GM12878 (cell line): ENCODE measurements at regions not wholly inside any gene's neighbourhood (a gene's known extent, or its start where the extent isn't known, plus 50 kb on each side); places are given as distances from the start of the nearest gene placed in this dataset.

Source experiments
- ATAC-seq: fragments of 200-7000 bp; cut with Tn5 transposase; 3 replicates; pipeline ENCODE4 v1.9.1; 2020; ENCODE audit warnings: mild to moderate bottlenecking, moderate library complexity
- BruUV-seq: library from RNA; stranded (reverse); fragments of 400-500 nt; replicated peaks from 2 replicates; lab custom pipeline; 2021; lab: Mats Ljungman, UMichigan
- CTCF ChIA-PET: fragments of 300-600 bp; sonication (Branson Sonifier 250); formaldehyde crosslinking; extraction: SDS; loops from one replicate; lab custom pipeline; 2021; ENCODE audit warnings: inconsistent platforms; lab: Yijun Ruan, JAX
- POLR2A ChIA-PET: fragments of 350-600 bp; formaldehyde crosslinking; extraction: SDS; loops from one replicate; lab custom pipeline; 2021; ENCODE audit warnings: inconsistent platforms; lab: Charles Lee
- RAD21 ChIA-PET: fragments of 300-600 bp; sonication (Branson Sonifier 250); formaldehyde crosslinking; loops from one replicate; lab custom pipeline; 2023; ENCODE audit warnings: antibody characterized with exemption; ENCODE audit not compliant: unreplicated experiment; lab: Charles Lee
- SMC1A ChIA-PET: fragments of 300-600 bp; sonication (Branson Sonifier 250); formaldehyde crosslinking; loops from one replicate; lab custom pipeline; 2023; ENCODE audit not compliant: unreplicated experiment, uncharacterized antibody; lab: Charles Lee
- DNase-seq: peaks from one replicate; pipeline ENCODE4 v3.0.0-alpha.2; 2011; ENCODE audit warnings: low read depth, low spot score
- FAIRE-seq: peaks from 3 replicates; lab custom pipeline; 2011; peaks lifted over from hg19 to GRCh38; lab: Jason Lieb, UNC
- H2AFZ ChIP-seq: 2 replicates; pipeline ENCODE4 v1.6.0; 2011; ENCODE audit warnings: low read depth, low read length, control low read depth; ENCODE audit not compliant: control insufficient read depth
- H3K27ac ChIP-seq: 2 replicates; pipeline ENCODE4 v1.5.1; 2011; ENCODE audit warnings: control low read depth; ENCODE audit not compliant: control insufficient read depth, insufficient read depth
- H3K27me3 ChIP-seq, 2 experiments: replicated peaks in 1 of 2; 2 replicates each; pipeline versions ENCODE4 v1.6.0 to v1.6.1; 2011; ENCODE audit warnings: low read length in 1 of 2; ENCODE audit not compliant: control insufficient read depth in 2 of 2, insufficient read depth in 2 of 2
- H3K36me3 ChIP-seq, 2 experiments: 2 replicates each; pipeline ENCODE4 v1.5.1; 2011; ENCODE audit warnings: low read length in 1 of 2; ENCODE audit not compliant: control insufficient read depth in 2 of 2, insufficient read depth in 2 of 2
- H3K4me1 ChIP-seq: 2 replicates; pipeline ENCODE4 v1.6.1; 2011; ENCODE audit warnings: mild to moderate bottlenecking, low read length, moderate library complexity, mixed read lengths; ENCODE audit not compliant: control insufficient read depth, insufficient read depth
- H3K4me2 ChIP-seq: 2 replicates; pipeline ENCODE4 v1.6.0; 2011; ENCODE audit warnings: control low read depth; ENCODE audit not compliant: control insufficient read depth, insufficient read depth
- H3K4me3 ChIP-seq: fragments of 200-600 bp; sonication (generic); 2 replicates; pipeline ENCODE4 v1.5.1; 2016
- H3K79me2 ChIP-seq: 2 replicates; pipeline ENCODE4 v1.6.0; 2011; ENCODE audit warnings: low read length; ENCODE audit not compliant: control insufficient read depth, insufficient read depth
- H3K9ac ChIP-seq: 2 replicates; pipeline ENCODE4 v1.8.0; 2011; ENCODE audit warnings: low read length, control low read depth, mixed read lengths; ENCODE audit not compliant: control insufficient read depth, insufficient read depth
- H3K9me3 ChIP-seq: replicated peaks from 3 replicates; pipeline ENCODE4 v1.5.1; 2011; ENCODE audit warnings: mild to moderate bottlenecking, low read length; ENCODE audit not compliant: control insufficient read depth, insufficient read depth
- H4K20me1 ChIP-seq: 2 replicates; pipeline ENCODE4 v1.6.0; 2011; ENCODE audit not compliant: control insufficient read depth, insufficient read depth
- EGR1 ChIP-seq, 2 experiments: IDR thresholded peaks; 1 replicate in 1 of 2; 2 replicates in 1 of 2; pipeline ENCODE4 v1.6.1; 2011 to 2012; ENCODE audit warnings: low read depth in 2 of 2, low read length in 2 of 2, borderline replicate concordance in 1 of 2, mild to moderate bottlenecking in 1 of 2, moderate library complexity in 1 of 2
- HDAC6 ChIP-seq: fragments of 200-600 bp; sonication (generic); IDR thresholded peaks from one replicate; pipeline ENCODE4 v1.8.0; 2017; ENCODE audit warnings: antibody characterized with exemption; ENCODE audit not compliant: unreplicated experiment
- IKZF2 ChIP-seq, 2 experiments: fragments of 450-650 bp; IDR thresholded peaks; 2 replicates each; pipeline ENCODE4 v1.6.1; 2017; ENCODE audit warnings: mild to moderate bottlenecking in 2 of 2, moderate library complexity in 2 of 2
- IRF3 ChIP-seq: fragments of 450-650 bp; IDR thresholded peaks from 2 replicates; pipeline ENCODE4 v1.6.1; 2014; ENCODE audit warnings: mild to moderate bottlenecking
- NR2F1 ChIP-seq: fragments of 450-650 bp; conservative IDR thresholded peaks from 2 replicates; pipeline ENCODE4 v1.6.1; 2017; ENCODE audit warnings: mild to moderate bottlenecking
- POLR2A ChIP-seq: IDR thresholded peaks from 2 replicates; pipeline ENCODE4 v1.6.1; 2011; ENCODE audit warnings: low read depth, mild to moderate bottlenecking, low read length
- RBBP5 ChIP-seq: fragments of 200-600 bp; sonication (generic); conservative IDR thresholded peaks from 2 replicates; pipeline ENCODE4 v1.6.1; 2016
- RCOR1 ChIP-seq: conservative IDR thresholded peaks from 2 replicates; pipeline ENCODE4 v1.6.1; 2012; ENCODE audit warnings: low read depth, low read length, improper control_type of control experiment
- SMC3 ChIP-seq: IDR thresholded peaks from 2 replicates; pipeline ENCODE4 v1.6.1; 2011; ENCODE audit warnings: low read length, improper control_type of control experiment, borderline replicate concordance
- STAT1 ChIP-seq: fragments of 450-650 bp; conservative IDR thresholded peaks from 2 replicates; pipeline ENCODE4 v1.6.1; 2014; ENCODE audit warnings: antibody characterized with exemption, mild to moderate bottlenecking
- TAF1 ChIP-seq: IDR thresholded peaks from 2 replicates; pipeline ENCODE4 v1.6.1; 2011; ENCODE audit warnings: mild to moderate bottlenecking, low read depth, low read length, borderline replicate concordance
- ZNF207 ChIP-seq: fragments of 450-650 bp; IDR thresholded peaks from 2 replicates; pipeline ENCODE4 v1.6.1; 2014; ENCODE audit warnings: antibody characterized with exemption, mild to moderate bottlenecking, borderline replicate concordance
- ZNF274 ChIP-seq: IDR thresholded peaks from one replicate; pipeline ENCODE4 v1.8.0; 2011; ENCODE audit not compliant: insufficient read length, insufficient read depth
- WGBS: methylation state at CpG from one replicate; pipeline ENCODE4 v1.1.6; 2016; ENCODE audit warnings: low lambda C conversion rate; ENCODE audit not compliant: insufficient replicate concordance, insufficient coverage; ENCODE audit errors: missing lambda C conversion rate; 5-methylcytosine and 5-hydroxymethylcytosine counted together
- in situ Hi-C: fragments of 300-500 bp; cut with MboI; formaldehyde crosslinking; loops from 9 replicates; pipeline ENCODE4 v1.14.3; 2018; ENCODE audit warnings: mixed read lengths
- intact Hi-C: fragments of 100-400 bp; cut with micrococcal nuclease; formaldehyde crosslinking; loops from one replicate; pipeline ENCODE4 v1.14.2; 2022; ENCODE audit not compliant: unreplicated experiment
- TF ChIP-seq, protein P1 (sequence below): IDR thresholded peaks from 2 replicates; pipeline ENCODE4 v1.6.1; 2012; ENCODE audit warnings: improper control_type of control experiment, low read depth, low read length; ENCODE audit not compliant: insufficient replicate concordance
- TF ChIP-seq, protein P2 (sequence below): IDR thresholded peaks from 2 replicates; pipeline ENCODE4 v1.6.1; 2012; ENCODE audit warnings: low read length, inconsistent platforms

DNA sequence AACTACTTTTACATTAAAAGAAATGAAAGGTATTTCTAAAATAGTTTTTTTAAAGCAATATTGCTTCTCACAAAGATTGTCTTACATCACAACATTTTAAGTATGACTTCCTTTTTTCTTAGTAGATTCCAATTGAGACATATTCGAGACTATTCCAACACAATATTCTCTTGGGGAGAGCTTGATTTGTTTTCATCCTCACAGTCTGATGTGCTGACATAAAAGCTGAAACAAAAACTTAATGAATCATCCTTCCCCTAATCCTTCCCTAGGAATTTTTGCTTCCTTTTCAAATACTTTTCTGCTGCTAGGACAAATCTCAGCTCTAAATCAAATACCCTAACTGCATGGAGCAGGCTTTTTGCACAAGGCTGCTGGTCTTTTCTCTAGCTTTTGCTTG, 245.8 kb upstream of the MAP3K1 start:
- Histone ChIP-seq H3K36me3 (no peaks in the 10 kb centered on the region), H3K27ac (no peak overlapping the region), H3K9me3 (no peaks in the 10 kb centered on the region; the same call in 2 of the 3 replicates), H3K4me2 (no peak overlapping the region), H4K20me1 (no peaks in the 10 kb centered on the region), H3K4me1 (peaks cover 11% of the 10 kb centered on the region), H3K4me3 (no peak overlapping the region), H3K27me3 (peaks cover 0 to 3% of the 10 kb centered on the region in 2 experiments; a peak in 1 of 4 replicates), H2AFZ (no peak overlapping the region), H3K79me2 (no peaks in the 10 kb centered on the region), H3K9ac (no peak overlapping the region)
- ChIA-PET CTCF (interaction anchor here (0.6 to 1.3 kb wide), 3 partner anchors 9 to 101 kb away, joined by 3 read pairs; no protein-coding TSS in a partner anchor), RAD21 (no interaction called here), POLR2A (no interaction called here), SMC1A (interaction anchor here (1.3 kb wide), 1 partner anchor 93 kb away, joined by 4 read pairs; no protein-coding TSS in a partner anchor)
- intact Hi-C loops, result no loop called here
- WGBS, result 0% methylated on average over 1 of the region's 1 CpG
- in situ Hi-C loops, result no loop called here
- ATAC-seq, result no peak
- no peak for DNase-seq
- TF ChIP-seq POLR2A (no peak), HDAC6 (no peak), IRF3 (no peak), STAT1 (no peak), IKZF2 (IDR thresholded peaks at IDR 0.05) (no peak), RBBP5 (no peak), EGR1 (IDR thresholded peaks at IDR 0.05; ENCODE audit: borderline replicate concordance in 1 of 2, low read depth in 2 of 2, low read length in 2 of 2) (no peak), TAF1 (no peak), ZNF274 (no peak), NR2F1 (no peak), SMC3 (no peak), ZNF207 (no peak), RCOR1 (no peak)
- TF ChIP-seq, protein P1, sequence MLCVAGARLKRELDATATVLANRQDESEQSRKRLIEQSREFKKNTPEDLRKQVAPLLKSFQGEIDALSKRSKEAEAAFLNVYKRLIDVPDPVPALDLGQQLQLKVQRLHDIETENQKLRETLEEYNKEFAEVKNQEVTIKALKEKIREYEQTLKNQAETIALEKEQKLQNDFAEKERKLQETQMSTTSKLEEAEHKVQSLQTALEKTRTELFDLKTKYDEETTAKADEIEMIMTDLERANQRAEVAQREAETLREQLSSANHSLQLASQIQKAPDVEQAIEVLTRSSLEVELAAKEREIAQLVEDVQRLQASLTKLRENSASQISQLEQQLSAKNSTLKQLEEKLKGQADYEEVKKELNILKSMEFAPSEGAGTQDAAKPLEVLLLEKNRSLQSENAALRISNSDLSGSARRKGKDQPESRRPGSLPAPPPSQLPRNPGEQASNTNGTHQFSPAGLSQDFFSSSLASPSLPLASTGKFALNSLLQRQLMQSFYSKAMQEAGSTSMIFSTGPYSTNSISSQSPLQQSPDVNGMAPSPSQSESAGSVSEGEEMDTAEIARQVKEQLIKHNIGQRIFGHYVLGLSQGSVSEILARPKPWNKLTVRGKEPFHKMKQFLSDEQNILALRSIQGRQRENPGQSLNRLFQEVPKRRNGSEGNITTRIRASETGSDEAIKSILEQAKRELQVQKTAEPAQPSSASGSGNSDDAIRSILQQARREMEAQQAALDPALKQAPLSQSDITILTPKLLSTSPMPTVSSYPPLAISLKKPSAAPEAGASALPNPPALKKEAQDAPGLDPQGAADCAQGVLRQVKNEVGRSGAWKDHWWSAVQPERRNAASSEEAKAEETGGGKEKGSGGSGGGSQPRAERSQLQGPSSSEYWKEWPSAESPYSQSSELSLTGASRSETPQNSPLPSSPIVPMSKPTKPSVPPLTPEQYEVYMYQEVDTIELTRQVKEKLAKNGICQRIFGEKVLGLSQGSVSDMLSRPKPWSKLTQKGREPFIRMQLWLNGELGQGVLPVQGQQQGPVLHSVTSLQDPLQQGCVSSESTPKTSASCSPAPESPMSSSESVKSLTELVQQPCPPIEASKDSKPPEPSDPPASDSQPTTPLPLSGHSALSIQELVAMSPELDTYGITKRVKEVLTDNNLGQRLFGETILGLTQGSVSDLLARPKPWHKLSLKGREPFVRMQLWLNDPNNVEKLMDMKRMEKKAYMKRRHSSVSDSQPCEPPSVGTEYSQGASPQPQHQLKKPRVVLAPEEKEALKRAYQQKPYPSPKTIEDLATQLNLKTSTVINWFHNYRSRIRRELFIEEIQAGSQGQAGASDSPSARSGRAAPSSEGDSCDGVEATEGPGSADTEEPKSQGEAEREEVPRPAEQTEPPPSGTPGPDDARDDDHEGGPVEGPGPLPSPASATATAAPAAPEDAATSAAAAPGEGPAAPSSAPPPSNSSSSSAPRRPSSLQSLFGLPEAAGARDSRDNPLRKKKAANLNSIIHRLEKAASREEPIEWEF, result no peak
- TF ChIP-seq, protein P2, sequence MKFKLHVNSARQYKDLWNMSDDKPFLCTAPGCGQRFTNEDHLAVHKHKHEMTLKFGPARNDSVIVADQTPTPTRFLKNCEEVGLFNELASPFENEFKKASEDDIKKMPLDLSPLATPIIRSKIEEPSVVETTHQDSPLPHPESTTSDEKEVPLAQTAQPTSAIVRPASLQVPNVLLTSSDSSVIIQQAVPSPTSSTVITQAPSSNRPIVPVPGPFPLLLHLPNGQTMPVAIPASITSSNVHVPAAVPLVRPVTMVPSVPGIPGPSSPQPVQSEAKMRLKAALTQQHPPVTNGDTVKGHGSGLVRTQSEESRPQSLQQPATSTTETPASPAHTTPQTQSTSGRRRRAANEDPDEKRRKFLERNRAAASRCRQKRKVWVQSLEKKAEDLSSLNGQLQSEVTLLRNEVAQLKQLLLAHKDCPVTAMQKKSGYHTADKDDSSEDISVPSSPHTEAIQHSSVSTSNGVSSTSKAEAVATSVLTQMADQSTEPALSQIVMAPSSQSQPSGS, result no peak
- no peak for FAIRE-seq
- BruUV-seq, result no TSS peak
